ENCODE measurements at regions not wholly inside any gene's neighbourhood (a gene's known extent, or its start where the extent isn't known, plus 50 kb on each side); places are given as distances from the start of the nearest gene placed in this dataset.

- no TSS peak for BruUV-seq (replicated peaks)
- H3K9ac ChIP-seq (ENCODE audit: low read length): no peak overlapping the region
- ChIA-PET RAD21 (ENCODE audit: low non-redundant PET in 1 of 2, low total read pairs in 2 of 2, uncharacterized antibody in 2 of 2, unreplicated experiment in 2 of 2) (no interaction called here), POLR2A (no interaction called here), CTCF (no interaction called here)
- TF ChIP-seq SRF (IDR thresholded peaks at IDR 0.05; ENCODE audit: low read depth): no peak
- no peak for TF ChIP-seq POLR2A (IDR thresholded peaks at IDR 0.05; ENCODE audit: borderline replicate concordance, extremely low read depth, insufficient read depth, insufficient read length)
- TF ChIP-seq CBX3 (IDR thresholded peaks at IDR 0.05; ENCODE audit: low read depth): no peak
- no peak for TF ChIP-seq TCF7L2 (IDR thresholded peaks at IDR 0.05; ENCODE audit: borderline replicate concordance, extremely low read depth, insufficient read depth, insufficient read length)
- no peak for TF ChIP-seq SP1 (IDR thresholded peaks at IDR 0.05; ENCODE audit: low read depth)
- TF ChIP-seq ZFX (IDR thresholded peaks at IDR 0.05): no peak
- no peak for TF ChIP-seq EGR1 (IDR thresholded peaks at IDR 0.05; ENCODE audit: low read depth)
- H3K9me3 ChIP-seq (ENCODE audit: control insufficient read depth in 1 of 2, insufficient read depth in 1 of 2, low read depth in 1 of 2, low read length in 2 of 2): no peaks in the 10 kb centered on the region
- no peak for ATAC-seq
- H4K20me1 ChIP-seq (ENCODE audit: insufficient read depth): no peaks in the 10 kb centered on the region
- DNase-seq (ENCODE audit: low read depth, low spot score): no peak
- no peaks in the 10 kb centered on the region for H3K9me2 ChIP-seq (ENCODE audit: insufficient read depth)
- no peaks in the 10 kb centered on the region for H3K27me3 ChIP-seq (ENCODE audit: insufficient read depth, low read length)
- intact Hi-C loops (cut with micrococcal nuclease): no loop called here
- no peaks in the 10 kb centered on the region for H3K4me1 ChIP-seq (ENCODE audit: control insufficient read depth in 1 of 2, insufficient read depth in 2 of 2, low read length in 2 of 2)
- H3K79me2 ChIP-seq (ENCODE audit: insufficient read depth, low read length): no peaks in the 10 kb centered on the region
- H2AFZ ChIP-seq (ENCODE audit: low read depth, low read length, poor library complexity, severe bottlenecking): no peak overlapping the region
- no peak overlapping the region for H3K4me3 ChIP-seq (replicated peaks in 1 of 2; ENCODE audit: low read depth in 1 of 2, low read length in 2 of 2)
- H3K4me2 ChIP-seq (ENCODE audit: low read length): no peak overlapping the region
- H3K27ac ChIP-seq (ENCODE audit: low read depth, low read length): no peak overlapping the region
- no peaks in the 10 kb centered on the region for H3K36me3 ChIP-seq (ENCODE audit: control insufficient read depth in 1 of 2, insufficient read depth in 2 of 2, low read length in 2 of 2)
Observed at GRCh38 chr2:175454953-175455389, 273.5 kb upstream of the ATP5MC3 start.

GRCh38 chr2:175450029-175450760 is 268.7 kb upstream of the ATP5MC3 start:
- no peak overlapping the region for H3K27ac ChIP-seq (ENCODE audit: low read depth, low read length)
- H2AFZ ChIP-seq (ENCODE audit: low read depth, low read length, poor library complexity, severe bottlenecking): no peak overlapping the region
- no peaks in the 10 kb centered on the region for H3K9me2 ChIP-seq (ENCODE audit: insufficient read depth)
- H3K36me3 ChIP-seq (ENCODE audit: control insufficient read depth in 1 of 2, insufficient read depth in 2 of 2, low read length in 2 of 2): no peaks in the 10 kb centered on the region
- no peak for DNase-seq (ENCODE audit: low read depth, low spot score)
- H3K4me2 ChIP-seq (ENCODE audit: low read length): no peak overlapping the region
- no peaks in the 10 kb centered on the region for H3K79me2 ChIP-seq (ENCODE audit: insufficient read depth, low read length)
- no peak overlapping the region for H3K4me3 ChIP-seq (replicated peaks in 1 of 2; ENCODE audit: low read depth in 1 of 2, low read length in 2 of 2)
- TF ChIP-seq, protein P1, sequence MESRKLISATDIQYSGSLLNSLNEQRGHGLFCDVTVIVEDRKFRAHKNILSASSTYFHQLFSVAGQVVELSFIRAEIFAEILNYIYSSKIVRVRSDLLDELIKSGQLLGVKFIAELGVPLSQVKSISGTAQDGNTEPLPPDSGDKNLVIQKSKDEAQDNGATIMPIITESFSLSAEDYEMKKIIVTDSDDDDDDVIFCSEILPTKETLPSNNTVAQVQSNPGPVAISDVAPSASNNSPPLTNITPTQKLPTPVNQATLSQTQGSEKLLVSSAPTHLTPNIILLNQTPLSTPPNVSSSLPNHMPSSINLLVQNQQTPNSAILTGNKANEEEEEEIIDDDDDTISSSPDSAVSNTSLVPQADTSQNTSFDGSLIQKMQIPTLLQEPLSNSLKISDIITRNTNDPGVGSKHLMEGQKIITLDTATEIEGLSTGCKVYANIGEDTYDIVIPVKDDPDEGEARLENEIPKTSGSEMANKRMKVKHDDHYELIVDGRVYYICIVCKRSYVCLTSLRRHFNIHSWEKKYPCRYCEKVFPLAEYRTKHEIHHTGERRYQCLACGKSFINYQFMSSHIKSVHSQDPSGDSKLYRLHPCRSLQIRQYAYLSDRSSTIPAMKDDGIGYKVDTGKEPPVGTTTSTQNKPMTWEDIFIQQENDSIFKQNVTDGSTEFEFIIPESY (IDR thresholded peaks at IDR 0.05; ENCODE audit: extremely low read depth, insufficient replicate concordance, low read length): no peak
- no peak for TF ChIP-seq POLR2AphosphoS5 (IDR thresholded peaks at IDR 0.05; ENCODE audit: low read depth, low read length)
- TF ChIP-seq REST (IDR thresholded peaks at IDR 0.05; ENCODE audit: low read depth): no peak
- TF ChIP-seq JUND (IDR thresholded peaks at IDR 0.05): no peak
- no peak for TF ChIP-seq ELF1 (IDR thresholded peaks at IDR 0.05; ENCODE audit: borderline replicate concordance, low read depth)
- no peak for TF ChIP-seq CBX3 (IDR thresholded peaks at IDR 0.05; ENCODE audit: low read depth)
- no peak for TF ChIP-seq TCF7L2 (IDR thresholded peaks at IDR 0.05; ENCODE audit: borderline replicate concordance, extremely low read depth, insufficient read depth, insufficient read length)
- TF ChIP-seq ATF3 (IDR thresholded peaks at IDR 0.05): no peak
- no peaks in the 10 kb centered on the region for H3K9me3 ChIP-seq (ENCODE audit: control insufficient read depth in 1 of 2, insufficient read depth in 1 of 2, low read depth in 1 of 2, low read length in 2 of 2)
- ChIA-PET POLR2A (no interaction called here), RAD21 (ENCODE audit: low non-redundant PET in 1 of 2, low total read pairs in 2 of 2, uncharacterized antibody in 2 of 2, unreplicated experiment in 2 of 2) (no interaction called here), CTCF (no interaction called here)
- H3K4me1 ChIP-seq (ENCODE audit: control insufficient read depth in 1 of 2, insufficient read depth in 2 of 2, low read length in 2 of 2): no peaks in the 10 kb centered on the region
- no peaks in the 10 kb centered on the region for H4K20me1 ChIP-seq (ENCODE audit: insufficient read depth)
- no peak overlapping the region for H3K9ac ChIP-seq (ENCODE audit: low read length)
- intact Hi-C loops (cut with micrococcal nuclease): no loop called here
- no peak for ATAC-seq
- H3K27me3 ChIP-seq (ENCODE audit: insufficient read depth, low read length): no peaks in the 10 kb centered on the region
- BruUV-seq (replicated peaks): no TSS peak
